AG09319 (cell line): ENCODE measurements at regions not wholly inside any gene's neighbourhood (a gene's known extent, or its start where the extent isn't known, plus 50 kb on each side); places are given as distances from the start of the nearest gene placed in this dataset.

Experiments
- DNase-seq: peaks from one replicate; pipeline ENCODE4 v3.0.0-alpha.2; 2010; ENCODE audit warnings: low read depth; ENCODE audit errors: extremely low read depth
- TF ChIP-seq, protein P1 (sequence below): IDR thresholded peaks from 2 replicates; pipeline ENCODE4 v1.5.1; 2011; ENCODE audit warnings: low read depth, mild to moderate bottlenecking, inconsistent platforms, low read length, moderate library complexity

DNA sequence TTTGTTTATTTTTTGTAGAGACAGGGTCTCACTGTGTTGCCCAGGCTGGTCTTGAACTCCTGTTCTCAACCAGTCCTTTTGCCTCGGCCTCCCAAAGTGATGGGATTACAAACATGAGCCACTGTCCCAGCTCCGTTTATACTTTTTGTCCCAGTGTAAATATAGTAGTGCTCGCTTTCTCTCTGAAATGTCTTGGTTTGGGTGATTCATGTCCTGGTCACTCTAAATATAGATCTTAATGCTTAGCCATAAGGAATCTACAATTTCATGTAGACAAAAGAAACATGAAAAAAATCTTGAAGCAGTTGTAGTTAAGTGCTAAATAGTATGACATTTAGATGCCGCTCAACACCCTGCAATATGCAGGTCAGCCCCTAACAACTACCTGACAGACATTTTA, 126.9 kb downstream of the KATNIP start:
- TF ChIP-seq, protein P1, sequence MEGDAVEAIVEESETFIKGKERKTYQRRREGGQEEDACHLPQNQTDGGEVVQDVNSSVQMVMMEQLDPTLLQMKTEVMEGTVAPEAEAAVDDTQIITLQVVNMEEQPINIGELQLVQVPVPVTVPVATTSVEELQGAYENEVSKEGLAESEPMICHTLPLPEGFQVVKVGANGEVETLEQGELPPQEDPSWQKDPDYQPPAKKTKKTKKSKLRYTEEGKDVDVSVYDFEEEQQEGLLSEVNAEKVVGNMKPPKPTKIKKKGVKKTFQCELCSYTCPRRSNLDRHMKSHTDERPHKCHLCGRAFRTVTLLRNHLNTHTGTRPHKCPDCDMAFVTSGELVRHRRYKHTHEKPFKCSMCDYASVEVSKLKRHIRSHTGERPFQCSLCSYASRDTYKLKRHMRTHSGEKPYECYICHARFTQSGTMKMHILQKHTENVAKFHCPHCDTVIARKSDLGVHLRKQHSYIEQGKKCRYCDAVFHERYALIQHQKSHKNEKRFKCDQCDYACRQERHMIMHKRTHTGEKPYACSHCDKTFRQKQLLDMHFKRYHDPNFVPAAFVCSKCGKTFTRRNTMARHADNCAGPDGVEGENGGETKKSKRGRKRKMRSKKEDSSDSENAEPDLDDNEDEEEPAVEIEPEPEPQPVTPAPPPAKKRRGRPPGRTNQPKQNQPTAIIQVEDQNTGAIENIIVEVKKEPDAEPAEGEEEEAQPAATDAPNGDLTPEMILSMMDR: no peak
- no peak for DNase-seq

DNA sequence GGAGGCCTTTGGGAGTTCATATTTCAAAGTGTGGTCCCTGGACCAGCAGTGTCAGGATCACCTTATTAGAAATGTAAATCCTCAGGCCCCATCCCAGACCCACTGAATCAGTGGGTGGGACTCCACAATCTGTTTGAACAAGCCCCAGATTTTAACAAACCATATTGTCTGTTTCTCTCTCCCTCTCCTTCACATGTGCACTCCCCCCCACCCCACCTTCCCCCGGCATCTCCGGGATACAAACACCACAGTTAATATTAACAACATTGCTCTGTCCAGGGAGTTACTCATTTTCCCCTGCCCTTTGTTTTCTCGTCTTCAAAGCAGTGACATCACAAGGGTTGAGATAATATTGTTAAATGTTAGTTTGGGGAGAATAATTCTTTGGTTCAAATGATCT, 127.3 kb downstream of the KATNIP start:
- TF ChIP-seq, protein P1: no peak
- DNase-seq: no peak

GRCh38 chr16:27678955-27679354, 129.0 kb downstream of the KATNIP start:
- no peak for DNase-seq
- TF ChIP-seq, protein P1: no peak

DNA sequence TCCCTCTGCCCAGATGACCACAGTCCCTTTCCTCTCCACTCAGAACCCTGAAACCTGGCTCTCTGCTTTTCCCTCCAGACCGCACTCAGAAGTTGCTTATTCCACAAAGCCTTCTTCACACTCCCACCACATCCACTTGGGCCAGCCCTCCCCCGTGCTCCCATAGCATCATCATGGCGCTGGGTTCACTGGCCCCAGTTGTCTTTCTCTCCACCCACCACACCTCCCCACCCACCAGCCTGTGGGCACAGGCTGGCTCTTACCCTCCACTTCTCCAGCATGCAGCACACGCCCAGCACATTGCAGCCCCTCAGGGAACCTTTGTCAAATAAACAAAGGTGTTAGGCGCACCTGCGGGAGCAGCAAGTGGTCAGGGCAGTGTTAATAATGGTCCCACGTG, 130.0 kb downstream of the KATNIP start:
- TF ChIP-seq, protein P1: no peak

GRCh38 chr16:27681681-27682080, 131.7 kb downstream of the KATNIP start:
- TF ChIP-seq, protein P1: no peak
- DNase-seq: no peak

More for the DNA sequence above, 130.0 kb downstream of the KATNIP start:
- no peak for DNase-seq

GRCh38 chr16:27684047-27684446, 134.1 kb downstream of the KATNIP start:
- DNase-seq: no peak
- TF ChIP-seq, protein P1: no peak

- peak; percentile 7 for DNase-seq
Measured at GRCh38 chr16:27685807-27686206, 135.9 kb downstream of the KATNIP start.

More at GRCh38 chr16:27685807-27686206, 135.9 kb downstream of the KATNIP start:
- TF ChIP-seq, protein P1: no peak
